ENCODE measurements at regions not wholly inside any gene's neighbourhood (a gene's known extent, or its start where the extent isn't known, plus 50 kb on each side); places are given as distances from the start of the nearest gene placed in this dataset.

DNA sequence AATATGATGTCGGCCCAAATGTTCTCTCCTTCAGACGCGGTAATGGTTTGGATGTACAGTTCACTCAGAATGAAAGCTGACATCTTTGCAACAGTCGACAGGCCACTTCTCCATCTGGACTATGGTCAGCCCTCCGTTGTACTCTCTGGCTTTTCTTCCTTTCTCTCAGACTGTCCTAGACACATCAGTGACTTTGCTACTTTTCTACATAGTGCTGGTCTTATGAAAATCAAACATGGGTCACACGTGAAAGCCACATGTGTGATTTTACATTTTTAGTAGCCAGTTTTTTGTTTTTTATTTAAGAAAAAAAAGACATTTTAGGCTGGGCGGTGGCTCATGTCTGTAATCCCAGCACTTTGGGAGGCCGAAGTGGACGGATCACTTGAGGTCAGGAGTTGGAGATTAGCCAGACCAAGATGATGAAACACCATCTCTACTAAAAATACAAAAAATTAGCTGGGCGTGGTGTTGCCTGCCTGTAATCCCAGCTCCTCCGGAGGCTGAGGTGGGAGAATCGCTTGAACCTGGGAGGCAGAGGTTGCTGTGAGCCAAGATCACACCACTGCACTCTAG lies 644.1 kb downstream of the KCNJ2 start:
- no peak overlapping the region for H3K27ac ChIP-seq
- TF ChIP-seq, protein P1, sequence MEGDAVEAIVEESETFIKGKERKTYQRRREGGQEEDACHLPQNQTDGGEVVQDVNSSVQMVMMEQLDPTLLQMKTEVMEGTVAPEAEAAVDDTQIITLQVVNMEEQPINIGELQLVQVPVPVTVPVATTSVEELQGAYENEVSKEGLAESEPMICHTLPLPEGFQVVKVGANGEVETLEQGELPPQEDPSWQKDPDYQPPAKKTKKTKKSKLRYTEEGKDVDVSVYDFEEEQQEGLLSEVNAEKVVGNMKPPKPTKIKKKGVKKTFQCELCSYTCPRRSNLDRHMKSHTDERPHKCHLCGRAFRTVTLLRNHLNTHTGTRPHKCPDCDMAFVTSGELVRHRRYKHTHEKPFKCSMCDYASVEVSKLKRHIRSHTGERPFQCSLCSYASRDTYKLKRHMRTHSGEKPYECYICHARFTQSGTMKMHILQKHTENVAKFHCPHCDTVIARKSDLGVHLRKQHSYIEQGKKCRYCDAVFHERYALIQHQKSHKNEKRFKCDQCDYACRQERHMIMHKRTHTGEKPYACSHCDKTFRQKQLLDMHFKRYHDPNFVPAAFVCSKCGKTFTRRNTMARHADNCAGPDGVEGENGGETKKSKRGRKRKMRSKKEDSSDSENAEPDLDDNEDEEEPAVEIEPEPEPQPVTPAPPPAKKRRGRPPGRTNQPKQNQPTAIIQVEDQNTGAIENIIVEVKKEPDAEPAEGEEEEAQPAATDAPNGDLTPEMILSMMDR (conservative IDR thresholded peaks at IDR 0.05) = no peak
- no peak for TF ChIP-seq ZFX (IDR thresholded peaks at IDR 0.05)

DNA sequence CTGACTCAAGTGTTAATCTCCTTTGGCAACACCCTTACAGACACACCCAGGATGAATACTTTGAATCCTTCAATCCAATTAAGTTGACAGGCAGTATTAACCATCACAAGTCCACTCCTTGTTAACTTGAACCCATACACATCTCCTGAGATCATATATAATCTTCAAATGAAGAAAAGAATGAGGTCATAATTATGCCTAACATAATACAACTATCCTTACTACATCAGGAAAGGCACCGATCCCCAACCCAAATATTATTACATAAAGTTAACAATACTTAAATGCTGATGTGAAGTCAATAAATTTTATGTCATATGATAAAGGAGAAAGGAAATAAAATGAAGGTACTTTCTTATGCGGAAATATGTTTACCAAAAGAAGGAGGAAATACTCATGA lies 649.9 kb downstream of the KCNJ2 start:
- no peak overlapping the region for H3K27ac ChIP-seq
- TF ChIP-seq, protein P1 (conservative IDR thresholded peaks at IDR 0.05) = no peak
- no peak for TF ChIP-seq ZFX (IDR thresholded peaks at IDR 0.05)

DNA sequence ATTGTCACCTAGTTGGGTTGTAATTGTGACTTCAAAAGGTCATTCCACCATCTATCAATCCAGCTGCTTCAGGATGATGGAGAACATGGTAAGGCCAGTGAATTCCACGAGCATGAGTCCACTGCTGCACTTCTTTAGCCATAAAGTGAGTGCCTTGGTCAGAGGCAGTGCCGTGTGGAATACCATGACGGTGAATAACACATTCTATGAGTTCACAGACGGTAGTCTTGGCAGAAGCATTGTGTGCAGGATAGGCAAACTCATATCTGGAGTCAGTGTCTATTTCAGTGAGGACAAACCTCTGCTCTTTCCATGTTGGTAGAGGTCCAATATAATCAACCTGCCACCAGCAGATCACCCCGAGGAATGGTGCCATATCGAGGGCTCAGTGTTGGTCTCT lies 650.9 kb downstream of the KCNJ2 start:
- TF ChIP-seq ZFX (IDR thresholded peaks at IDR 0.05) = no peak
- TF ChIP-seq, protein P1 (conservative IDR thresholded peaks at IDR 0.05) = no peak
- no peak overlapping the region for H3K27ac ChIP-seq

DNA sequence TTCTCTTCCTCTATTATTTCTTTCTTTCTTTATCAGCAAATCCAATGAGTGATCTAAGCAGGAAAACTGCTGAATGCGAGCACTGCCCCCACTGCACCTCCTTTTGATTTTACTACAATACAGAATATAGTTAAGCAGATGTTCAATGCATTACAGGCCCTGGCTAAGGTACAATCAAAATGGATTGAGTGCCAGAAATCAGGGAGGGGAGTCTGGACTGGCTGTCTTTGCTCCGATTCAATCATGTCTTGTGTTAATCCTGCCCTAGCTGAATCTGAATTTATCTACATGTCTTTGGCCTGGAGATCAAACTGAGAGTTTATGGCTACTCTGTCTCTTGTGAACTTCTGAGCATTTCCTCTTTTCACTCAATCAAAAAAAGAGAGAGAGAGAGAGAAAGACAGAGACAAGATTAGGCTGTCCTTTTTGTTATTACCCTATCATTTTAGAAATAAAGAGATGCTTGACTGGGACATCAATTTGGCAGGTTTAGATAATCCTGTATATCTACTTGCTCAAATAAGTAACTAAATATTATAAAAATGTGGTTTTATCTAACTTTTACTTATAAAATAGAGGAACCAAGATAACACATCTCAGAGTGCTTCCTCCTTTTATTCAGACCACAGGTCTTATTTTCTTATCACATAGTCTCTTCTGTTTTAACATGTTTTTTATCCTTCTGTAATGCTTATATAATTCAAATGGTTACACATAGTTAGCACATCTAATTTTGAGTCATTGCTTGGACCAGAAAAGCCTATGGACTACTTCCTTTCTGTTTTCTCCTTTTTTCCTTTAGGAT lies 656.2 kb downstream of the KCNJ2 start:
- TF ChIP-seq, protein P1 (conservative IDR thresholded peaks at IDR 0.05) = no peak
- TF ChIP-seq ZFX (IDR thresholded peaks at IDR 0.05) = no peak
- H3K27ac ChIP-seq = no peak overlapping the region

DNA sequence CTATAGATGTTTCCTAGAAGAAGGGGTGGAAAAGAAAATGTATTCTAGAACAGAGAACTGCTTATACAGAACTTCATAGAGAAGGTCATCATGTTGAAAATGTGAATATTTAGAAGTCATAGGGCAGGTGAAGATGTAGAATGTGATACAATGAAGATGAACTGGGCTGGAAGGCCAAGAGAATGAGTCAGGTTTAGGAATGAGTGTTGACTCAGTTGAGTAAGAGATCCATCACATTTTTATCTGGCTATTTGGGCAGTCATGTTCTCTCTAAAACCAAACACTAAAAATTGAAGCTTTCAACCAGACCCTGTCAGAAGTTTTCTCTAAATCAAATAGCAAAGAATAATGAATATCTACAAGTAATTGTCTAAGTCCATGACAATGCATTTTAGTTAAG lies 660.5 kb downstream of the KCNJ2 start:
- no peak overlapping the region for H3K27ac ChIP-seq
- TF ChIP-seq, protein P1 (conservative IDR thresholded peaks at IDR 0.05) = no peak
- no peak for TF ChIP-seq ZFX (IDR thresholded peaks at IDR 0.05)

DNA sequence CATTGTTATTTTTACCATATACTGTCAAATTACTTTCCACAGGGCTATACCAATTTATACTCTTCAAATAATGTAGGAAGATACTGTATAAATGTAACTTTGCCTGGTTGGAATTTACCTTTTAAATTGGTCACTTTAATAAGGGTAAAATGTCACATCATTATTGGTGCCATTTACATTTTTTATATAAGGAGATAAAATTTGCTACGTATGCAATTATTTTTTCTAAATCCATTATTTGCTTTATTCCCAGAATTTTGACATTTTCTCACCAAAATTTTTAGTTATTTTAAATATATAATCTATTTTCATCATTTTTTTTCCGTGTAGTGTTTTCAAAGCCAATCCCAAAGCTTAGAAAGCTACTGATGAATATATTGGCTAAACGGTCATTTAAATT lies 664.7 kb downstream of the KCNJ2 start:
- TF ChIP-seq, protein P1 (conservative IDR thresholded peaks at IDR 0.05) = no peak
- TF ChIP-seq ZFX (IDR thresholded peaks at IDR 0.05) = no peak
- no peak overlapping the region for H3K27ac ChIP-seq

DNA sequence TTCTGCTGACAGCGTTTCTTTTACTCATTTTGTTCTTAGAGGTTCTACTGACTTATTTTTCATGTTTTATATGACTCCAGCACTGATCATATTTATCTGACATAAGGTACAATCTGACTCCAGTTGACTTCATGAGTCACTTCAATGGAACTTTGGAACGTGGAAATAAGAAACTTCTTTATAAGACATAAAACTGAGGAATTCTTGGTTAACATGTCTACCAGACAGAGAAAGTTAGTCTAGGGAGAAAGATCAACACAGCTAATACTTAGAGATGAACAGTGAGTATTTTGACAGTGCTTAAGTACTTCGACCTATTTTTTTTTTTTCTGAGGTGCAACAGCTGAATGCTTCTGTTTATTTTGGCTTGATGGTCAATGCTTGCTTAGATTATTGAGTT lies 679.5 kb downstream of the KCNJ2 start:
- no peak overlapping the region for H3K27ac ChIP-seq
- TF ChIP-seq, protein P1 (conservative IDR thresholded peaks at IDR 0.05) = no peak
- no peak for TF ChIP-seq ZFX (IDR thresholded peaks at IDR 0.05)
